ENCODE measurements at regions not wholly inside any gene's neighbourhood (a gene's known extent, or its start where the extent isn't known, plus 50 kb on each side); places are given as distances from the start of the nearest gene placed in this dataset.

DNA sequence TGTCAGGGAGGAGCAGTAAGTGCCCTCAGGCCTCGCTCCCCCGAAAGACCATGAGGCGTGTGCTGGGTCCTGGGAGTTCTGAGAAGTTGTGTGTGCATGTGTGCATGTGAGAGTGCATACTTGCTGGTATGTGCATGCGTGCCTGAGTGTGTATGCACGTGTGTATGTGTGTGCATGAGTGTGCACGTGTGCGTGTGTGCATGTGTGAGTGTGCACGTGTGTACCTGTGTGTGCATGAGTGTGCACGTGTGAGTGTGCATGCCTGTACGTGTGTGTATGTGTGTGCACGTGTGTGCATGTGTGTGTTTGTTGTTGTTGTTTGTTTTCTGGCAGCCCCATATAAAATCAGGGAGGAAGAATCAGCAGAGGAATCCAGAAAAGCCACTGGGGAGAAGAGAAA lies 426.7 kb downstream of the IRX2 start:
- DNase-seq (ENCODE audit: low read depth, low spot score) = no peak
- no peak for TF ChIP-seq CTCF (IDR thresholded peaks at IDR 0.05; ENCODE audit: low read depth, low read length)
- no peak overlapping the region for H3K4me3 ChIP-seq (ENCODE audit: low read depth, low read length)
- in situ Hi-C loops (cut with HindIII; ENCODE audit: low sequenced_read_pairs) = no loop called here

GRCh38 chr5:2320611-2321010 lies 430.9 kb downstream of the IRX2 start:
- in situ Hi-C loops (cut with HindIII; ENCODE audit: low sequenced_read_pairs) = no loop called here
- TF ChIP-seq CTCF (IDR thresholded peaks at IDR 0.05; ENCODE audit: low read depth, low read length) = no peak
- no peak overlapping the region for H3K4me3 ChIP-seq (ENCODE audit: low read depth, low read length)
- DNase-seq (ENCODE audit: low read depth, low spot score) = no peak

DNA sequence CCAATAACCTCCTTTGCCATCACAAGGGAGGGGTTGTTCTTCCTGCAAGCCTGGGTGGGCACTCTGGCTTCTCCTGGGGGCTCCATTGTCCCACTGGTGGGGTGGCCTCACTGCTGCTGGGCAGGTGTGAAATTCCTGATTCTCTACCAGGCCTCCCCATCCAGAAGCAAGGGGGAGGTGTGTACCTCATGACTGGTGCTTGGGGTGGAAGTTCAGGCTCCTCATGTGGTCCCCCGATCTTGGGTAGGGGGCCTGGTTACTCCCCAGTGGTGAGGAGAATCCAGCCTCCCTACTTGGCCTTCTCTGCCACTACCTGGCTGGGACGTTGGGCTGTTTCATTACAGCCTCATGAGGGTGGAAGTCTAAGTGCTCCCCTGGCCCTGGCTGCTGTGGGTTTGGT lies 433.9 kb downstream of the IRX2 start:
- in situ Hi-C loops (cut with HindIII; ENCODE audit: low sequenced_read_pairs) = no loop called here
- no peak for TF ChIP-seq CTCF (IDR thresholded peaks at IDR 0.05; ENCODE audit: low read depth, low read length)

DNA sequence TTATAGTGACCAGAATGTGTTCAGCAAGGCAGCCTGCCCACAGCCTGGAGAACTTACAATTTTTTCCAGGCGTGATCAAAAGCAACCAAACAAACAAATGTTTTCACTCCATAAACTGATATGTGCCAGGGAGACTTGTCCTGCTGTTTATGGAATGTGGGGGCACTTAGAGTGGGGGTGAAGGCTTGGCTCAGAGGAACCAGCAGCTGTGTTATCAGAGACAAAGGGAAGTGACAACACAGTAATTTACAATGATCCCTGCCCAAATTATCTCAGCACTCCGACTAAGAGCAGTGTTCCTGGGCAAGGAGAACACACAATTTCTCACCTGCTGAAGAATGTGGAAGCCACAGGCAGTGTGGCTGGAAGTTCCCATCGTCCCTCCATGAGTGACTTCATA lies 429.1 kb upstream of the IRX4 start:
- in situ Hi-C loops (cut with HindIII; ENCODE audit: low sequenced_read_pairs) = no loop called here
- DNase-seq (ENCODE audit: low read depth, low spot score) = no peak
- TF ChIP-seq CTCF (IDR thresholded peaks at IDR 0.05; ENCODE audit: low read depth, low read length) = no peak
- H3K4me3 ChIP-seq (ENCODE audit: low read depth, low read length) = no peak overlapping the region

More for the DNA sequence above, 433.9 kb downstream of the IRX2 start:
- no peak for DNase-seq (ENCODE audit: low read depth, low spot score)
- H3K4me3 ChIP-seq (ENCODE audit: low read depth, low read length) = no peak overlapping the region

- no peak overlapping the region for H3K4me3 ChIP-seq (ENCODE audit: low read depth, low read length)
- in situ Hi-C loops (cut with HindIII; ENCODE audit: low sequenced_read_pairs) = no loop called here
- no peak for TF ChIP-seq CTCF (IDR thresholded peaks at IDR 0.05; ENCODE audit: low read depth, low read length)
- DNase-seq (ENCODE audit: low read depth, low spot score) = no peak
Measured at GRCh38 chr5:2310946-2311345, 428.2 kb upstream of the IRX4 start.

GRCh38 chr5:2307631-2308030 lies 424.9 kb upstream of the IRX4 start:
- in situ Hi-C loops (cut with HindIII; ENCODE audit: low sequenced_read_pairs) = no loop called here
- H3K4me3 ChIP-seq (ENCODE audit: low read depth, low read length) = no peak overlapping the region
- DNase-seq (ENCODE audit: low read depth, low spot score) = no peak
- TF ChIP-seq CTCF (IDR thresholded peaks at IDR 0.05; ENCODE audit: low read depth, low read length) = no peak

DNA sequence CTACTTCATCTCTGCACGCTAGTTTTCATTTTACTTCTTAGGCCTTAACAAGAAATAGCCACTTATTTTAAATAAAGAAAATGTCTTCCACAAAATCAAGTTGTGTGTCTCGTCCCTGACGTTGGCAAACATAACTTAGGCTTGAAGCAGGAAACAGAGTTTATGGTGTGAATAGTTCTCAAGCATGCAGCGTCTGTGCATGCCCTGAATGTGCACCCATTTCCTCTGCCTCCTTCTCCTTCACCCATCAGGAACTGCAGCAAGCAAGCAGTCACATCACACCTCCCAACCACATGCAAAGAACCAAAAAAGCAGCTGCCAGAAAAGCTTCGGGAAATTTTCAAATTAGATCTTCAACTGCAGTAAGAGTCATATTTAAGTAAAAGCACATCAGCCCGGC lies 424.0 kb upstream of the IRX4 start:
- no peak overlapping the region for H3K4me3 ChIP-seq (ENCODE audit: low read depth, low read length)
- DNase-seq (ENCODE audit: low read depth, low spot score) = no peak
- TF ChIP-seq CTCF (IDR thresholded peaks at IDR 0.05; ENCODE audit: low read depth, low read length) = no peak
- in situ Hi-C loops (cut with HindIII; ENCODE audit: low sequenced_read_pairs) = no loop called here

Data from astrocyte of the spinal cord (primary cell).